GM12878 (cell line): ENCODE measurements at regions not wholly inside any gene's neighbourhood (a gene's known extent, or its start where the extent isn't known, plus 50 kb on each side); places are given as distances from the start of the nearest gene placed in this dataset.

Experiments used
- ATAC-seq: fragments of 200-7000 bp; cut with Tn5 transposase; 3 replicates; pipeline ENCODE4 v1.9.1; 2020; ENCODE audit warnings: mild to moderate bottlenecking, moderate library complexity
- BruUV-seq: library from RNA; stranded (reverse); fragments of 400-500 nt; replicated peaks from 2 replicates; lab custom pipeline; 2021; lab: Mats Ljungman, UMichigan
- CTCF ChIA-PET: fragments of 300-600 bp; sonication (Branson Sonifier 250); formaldehyde crosslinking; extraction: SDS; loops from one replicate; lab custom pipeline; 2021; ENCODE audit warnings: inconsistent platforms; lab: Yijun Ruan, JAX
- POLR2A ChIA-PET: fragments of 350-600 bp; formaldehyde crosslinking; extraction: SDS; loops from one replicate; lab custom pipeline; 2021; ENCODE audit warnings: inconsistent platforms; lab: Charles Lee
- RAD21 ChIA-PET: fragments of 300-600 bp; sonication (Branson Sonifier 250); formaldehyde crosslinking; loops from one replicate; lab custom pipeline; 2023; ENCODE audit warnings: antibody characterized with exemption; ENCODE audit not compliant: unreplicated experiment; lab: Charles Lee
- SMC1A ChIA-PET: fragments of 300-600 bp; sonication (Branson Sonifier 250); formaldehyde crosslinking; loops from one replicate; lab custom pipeline; 2023; ENCODE audit not compliant: unreplicated experiment, uncharacterized antibody; lab: Charles Lee
- DNase-seq: peaks from one replicate; pipeline ENCODE4 v3.0.0-alpha.2; 2011; ENCODE audit warnings: low read depth, low spot score
- FAIRE-seq: peaks from 3 replicates; lab custom pipeline; 2011; peaks lifted over from hg19 to GRCh38; lab: Jason Lieb, UNC
- H2AFZ ChIP-seq: 2 replicates; pipeline ENCODE4 v1.6.0; 2011; ENCODE audit warnings: low read depth, low read length, control low read depth; ENCODE audit not compliant: control insufficient read depth
- H3K27ac ChIP-seq: 2 replicates; pipeline ENCODE4 v1.5.1; 2011; ENCODE audit warnings: control low read depth; ENCODE audit not compliant: control insufficient read depth, insufficient read depth
- H3K27me3 ChIP-seq, 2 experiments: replicated peaks in 1 of 2; 2 replicates each; pipeline versions ENCODE4 v1.6.0 to v1.6.1; 2011; ENCODE audit warnings: low read length in 1 of 2; ENCODE audit not compliant: control insufficient read depth in 2 of 2, insufficient read depth in 2 of 2
- H3K36me3 ChIP-seq, 2 experiments: 2 replicates each; pipeline ENCODE4 v1.5.1; 2011; ENCODE audit warnings: low read length in 1 of 2; ENCODE audit not compliant: control insufficient read depth in 2 of 2, insufficient read depth in 2 of 2
- H3K4me1 ChIP-seq: 2 replicates; pipeline ENCODE4 v1.6.1; 2011; ENCODE audit warnings: mild to moderate bottlenecking, low read length, moderate library complexity, mixed read lengths; ENCODE audit not compliant: control insufficient read depth, insufficient read depth
- H3K4me2 ChIP-seq: 2 replicates; pipeline ENCODE4 v1.6.0; 2011; ENCODE audit warnings: control low read depth; ENCODE audit not compliant: control insufficient read depth, insufficient read depth
- H3K4me3 ChIP-seq: fragments of 200-600 bp; sonication (generic); 2 replicates; pipeline ENCODE4 v1.5.1; 2016
- H3K79me2 ChIP-seq: 2 replicates; pipeline ENCODE4 v1.6.0; 2011; ENCODE audit warnings: low read length; ENCODE audit not compliant: control insufficient read depth, insufficient read depth
- H3K9ac ChIP-seq: 2 replicates; pipeline ENCODE4 v1.8.0; 2011; ENCODE audit warnings: low read length, control low read depth, mixed read lengths; ENCODE audit not compliant: control insufficient read depth, insufficient read depth
- H3K9me3 ChIP-seq: replicated peaks from 3 replicates; pipeline ENCODE4 v1.5.1; 2011; ENCODE audit warnings: mild to moderate bottlenecking, low read length; ENCODE audit not compliant: control insufficient read depth, insufficient read depth
- H4K20me1 ChIP-seq: 2 replicates; pipeline ENCODE4 v1.6.0; 2011; ENCODE audit not compliant: control insufficient read depth, insufficient read depth
- CEBPB ChIP-seq, 2 experiments: fragments of 150-350 bp in 1 of 2; IDR thresholded peaks; 2 replicates each; pipeline ENCODE4 v1.6.1; 2012 to 2014; ENCODE audit warnings: low read depth in 2 of 2, low read length in 2 of 2, borderline replicate concordance in 1 of 2, inconsistent platforms in 1 of 2
- CTCF ChIP-seq, 3 experiments: IDR thresholded peaks in 2 of 3; conservative IDR thresholded peaks in 1 of 3; 2 replicates each; pipeline ENCODE4 v1.5.1; 2011; ENCODE audit warnings: low read depth in 3 of 3, low read length in 3 of 3, mild to moderate bottlenecking in 3 of 3, control low read depth in 2 of 3, moderate library complexity in 2 of 3, inconsistent platforms in 1 of 3, mixed read lengths in 1 of 3; ENCODE audit not compliant: control insufficient read depth in 2 of 3, insufficient read depth in 1 of 3; ENCODE audit errors: extremely low read depth in 1 of 3
- E2F8 ChIP-seq: fragments of 450-650 bp; IDR thresholded peaks from 2 replicates; pipeline ENCODE4 v1.6.1; 2018; ENCODE audit warnings: mild to moderate bottlenecking, low read depth, moderate library complexity; ENCODE audit not compliant: partially characterized antibody
- EED ChIP-seq: sonication (generic); IDR thresholded peaks from 2 replicates; pipeline ENCODE4 v1.6.1; 2016; ENCODE audit warnings: antibody characterized with exemption, low read depth
- MEF2B ChIP-seq: fragments of 450-650 bp; IDR thresholded peaks from 2 replicates; pipeline ENCODE4 v1.6.1; 2018; ENCODE audit warnings: mild to moderate bottlenecking, moderate library complexity; ENCODE audit not compliant: partially characterized antibody, poor library complexity, severe bottlenecking
- SPI1 ChIP-seq: IDR thresholded peaks from 2 replicates; pipeline ENCODE4 v1.6.1; 2011; ENCODE audit warnings: low read depth, mild to moderate bottlenecking, low read length, moderate library complexity, borderline replicate concordance; ENCODE audit not compliant: insufficient read depth
- TBL1XR1 ChIP-seq: IDR thresholded peaks from 2 replicates; pipeline ENCODE4 v1.6.1; 2012; ENCODE audit warnings: low read depth, low read length, improper control_type of control experiment
- ZBTB33 ChIP-seq: fragments of 450-650 bp; IDR thresholded peaks from 2 replicates; pipeline ENCODE4 v1.6.1; 2017; ENCODE audit warnings: mild to moderate bottlenecking
- WGBS: methylation state at CpG from one replicate; pipeline ENCODE4 v1.1.6; 2016; ENCODE audit warnings: low lambda C conversion rate; ENCODE audit not compliant: insufficient replicate concordance, insufficient coverage; ENCODE audit errors: missing lambda C conversion rate; 5-methylcytosine and 5-hydroxymethylcytosine counted together
- in situ Hi-C: fragments of 300-500 bp; cut with MboI; formaldehyde crosslinking; loops from 9 replicates; pipeline ENCODE4 v1.14.3; 2018; ENCODE audit warnings: mixed read lengths
- intact Hi-C: fragments of 100-400 bp; cut with micrococcal nuclease; formaldehyde crosslinking; loops from one replicate; pipeline ENCODE4 v1.14.2; 2022; ENCODE audit not compliant: unreplicated experiment
- TF ChIP-seq, protein P1 (sequence below): fragments of 150-350 bp; IDR thresholded peaks from 2 replicates; pipeline ENCODE4 v1.6.1; 2014; ENCODE audit warnings: mild to moderate bottlenecking, low read depth, low read length
- TF ChIP-seq, protein P2 (sequence below): fragments of 450-650 bp; IDR thresholded peaks from 2 replicates; pipeline ENCODE4 v1.6.1; 2017; ENCODE audit warnings: low read depth, mild to moderate bottlenecking, moderate library complexity

DNA sequence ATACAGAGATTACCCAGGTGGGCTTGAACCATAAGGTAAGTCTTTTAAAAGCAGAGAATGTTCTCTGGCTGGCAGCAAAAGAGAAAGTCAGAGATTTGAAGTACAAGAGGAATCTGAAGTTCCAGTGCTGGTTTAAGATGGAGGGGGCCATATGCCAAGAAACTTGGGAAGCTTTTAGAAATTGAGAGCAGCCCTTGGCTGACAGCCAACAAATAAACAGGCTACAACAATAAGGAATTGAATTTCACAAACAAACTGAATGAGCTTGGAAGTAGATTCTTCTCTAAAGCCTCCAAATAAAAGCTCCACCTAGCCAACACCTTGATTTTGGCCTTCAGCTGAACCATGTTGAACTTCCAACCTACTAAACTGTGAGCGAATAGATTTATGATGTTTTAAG lies 85.7 kb downstream of the TRIM42 start:
- no peak overlapping the region for H3K4me2 ChIP-seq
- no peaks in the 10 kb centered on the region for H3K79me2 ChIP-seq
- no peak for TF ChIP-seq MEF2B
- no peak for TF ChIP-seq ZBTB33
- no peak for TF ChIP-seq SPI1
- TF ChIP-seq E2F8, result no peak
- no peak for TF ChIP-seq EED
- no peak for TF ChIP-seq TBL1XR1
- TF ChIP-seq CTCF (IDR thresholded peaks at IDR 0.05 in 2 of 3, conservative IDR thresholded peaks at IDR 0.05 in 1 of 3; ENCODE audit: control insufficient read depth in 2 of 3, extremely low read depth in 1 of 3, insufficient read depth in 1 of 3, low read depth in 3 of 3, low read length in 3 of 3), result no peak
- TF ChIP-seq, protein P1, sequence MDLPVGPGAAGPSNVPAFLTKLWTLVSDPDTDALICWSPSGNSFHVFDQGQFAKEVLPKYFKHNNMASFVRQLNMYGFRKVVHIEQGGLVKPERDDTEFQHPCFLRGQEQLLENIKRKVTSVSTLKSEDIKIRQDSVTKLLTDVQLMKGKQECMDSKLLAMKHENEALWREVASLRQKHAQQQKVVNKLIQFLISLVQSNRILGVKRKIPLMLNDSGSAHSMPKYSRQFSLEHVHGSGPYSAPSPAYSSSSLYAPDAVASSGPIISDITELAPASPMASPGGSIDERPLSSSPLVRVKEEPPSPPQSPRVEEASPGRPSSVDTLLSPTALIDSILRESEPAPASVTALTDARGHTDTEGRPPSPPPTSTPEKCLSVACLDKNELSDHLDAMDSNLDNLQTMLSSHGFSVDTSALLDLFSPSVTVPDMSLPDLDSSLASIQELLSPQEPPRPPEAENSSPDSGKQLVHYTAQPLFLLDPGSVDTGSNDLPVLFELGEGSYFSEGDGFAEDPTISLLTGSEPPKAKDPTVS, result no peak
- no peak for TF ChIP-seq CEBPB (IDR thresholded peaks at IDR 0.05; ENCODE audit: borderline replicate concordance in 1 of 2, low read depth in 2 of 2, low read length in 2 of 2)
- TF ChIP-seq, protein P2, sequence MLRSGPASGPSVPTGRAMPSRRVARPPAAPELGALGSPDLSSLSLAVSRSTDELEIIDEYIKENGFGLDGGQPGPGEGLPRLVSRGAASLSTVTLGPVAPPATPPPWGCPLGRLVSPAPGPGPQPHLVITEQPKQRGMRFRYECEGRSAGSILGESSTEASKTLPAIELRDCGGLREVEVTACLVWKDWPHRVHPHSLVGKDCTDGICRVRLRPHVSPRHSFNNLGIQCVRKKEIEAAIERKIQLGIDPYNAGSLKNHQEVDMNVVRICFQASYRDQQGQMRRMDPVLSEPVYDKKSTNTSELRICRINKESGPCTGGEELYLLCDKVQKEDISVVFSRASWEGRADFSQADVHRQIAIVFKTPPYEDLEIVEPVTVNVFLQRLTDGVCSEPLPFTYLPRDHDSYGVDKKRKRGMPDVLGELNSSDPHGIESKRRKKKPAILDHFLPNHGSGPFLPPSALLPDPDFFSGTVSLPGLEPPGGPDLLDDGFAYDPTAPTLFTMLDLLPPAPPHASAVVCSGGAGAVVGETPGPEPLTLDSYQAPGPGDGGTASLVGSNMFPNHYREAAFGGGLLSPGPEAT, result no peak
- DNase-seq, result no peak
- BruUV-seq, result no TSS peak
- H3K9ac ChIP-seq, result no peak overlapping the region
- H4K20me1 ChIP-seq, result no peaks in the 10 kb centered on the region
- WGBS, result 76% methylated on average over 1 of the region's 1 CpG
- no peaks in the 10 kb centered on the region for H3K9me3 ChIP-seq
- H3K36me3 ChIP-seq, result no peaks in the 10 kb centered on the region
- H3K27me3 ChIP-seq, result no peaks in the 10 kb centered on the region
- no peaks in the 10 kb centered on the region for H3K4me1 ChIP-seq
- CTCF ChIA-PET, result interaction anchor here (1.7 kb wide), 1 partner anchor 9 kb away, joined by 6 read pairs; no protein-coding TSS in a partner anchor
- RAD21 ChIA-PET, result no interaction called here
- in situ Hi-C loops, result no loop called here
- H2AFZ ChIP-seq, result no peak overlapping the region
- H3K27ac ChIP-seq, result no peak overlapping the region
- intact Hi-C loops, result no loop called here
- ATAC-seq, result no peak
- SMC1A ChIA-PET, result interaction anchor here (2.1 kb wide), 1 partner anchor 9 kb away, joined by 5 read pairs; no protein-coding TSS in a partner anchor
- no peak overlapping the region for H3K4me3 ChIP-seq
- POLR2A ChIA-PET, result no interaction called here
- no peak for FAIRE-seq
